Esophagus muscularis mucosa (tissue), 3 donors: ENCODE measurements at regions not wholly inside any gene's neighbourhood (a gene's known extent, or its start where the extent isn't known, plus 50 kb on each side); places are given as distances from the start of the nearest gene placed in this dataset.

Experiments used
- CTCF ChIP-seq, 3 experiments: fragments of 200-600 bp in 2 of 3; fragments of 450-650 bp in 1 of 3; sonication (generic) in 2 of 3; IDR thresholded peaks; one replicate each; pipeline ENCODE4 v1.5.1; 2017 to 2019; ENCODE audit warnings: antibody characterized with exemption in 3 of 3, mild to moderate bottlenecking in 2 of 3, moderate library complexity in 1 of 3
- POLR2AphosphoS5 ChIP-seq, 2 donors: sonication (generic); formaldehyde crosslinking; IDR thresholded peaks; one replicate each; pipeline ENCODE4 v1.6.1; 2017; ENCODE audit warnings: antibody characterized with exemption in 2 of 2

GRCh38 chr18:78681396-78681795 lies 298.2 kb upstream of the SALL3 start:
- no peak for TF ChIP-seq CTCF (IDR thresholded peaks at IDR 0.05)
- no peak for TF ChIP-seq POLR2AphosphoS5 (IDR thresholded peaks at IDR 0.05)
